Prostate gland (tissue), 2 donors: ENCODE measurements at regions not wholly inside any gene's neighbourhood (a gene's known extent, or its start where the extent isn't known, plus 50 kb on each side); places are given as distances from the start of the nearest gene placed in this dataset.

Source experiments
- CTCF ChIP-seq, 4 experiments: fragments of 200-600 bp in 2 of 4; fragments of 450-650 bp in 2 of 4; sonication (generic) in 2 of 4; IDR thresholded peaks; 1 replicate in 3 of 4; 2 replicates in 1 of 4; pipeline ENCODE4 v1.5.1; 2016 to 2019; ENCODE audit warnings: antibody characterized with exemption in 4 of 4, mild to moderate bottlenecking in 2 of 4, moderate library complexity in 2 of 4
- POLR2A ChIP-seq: fragments of 450-650 bp; IDR thresholded peaks from one replicate; pipeline ENCODE4 v1.6.1; 2016; ENCODE audit warnings: antibody characterized with exemption, mild to moderate bottlenecking

GRCh38 chr6:159397753-159398152 is 228.6 kb downstream of the FNDC1 start:
- TF ChIP-seq POLR2A (no peak), CTCF (IDR thresholded peaks at IDR 0.05) (no peak)
